ENCODE measurements at regions not wholly inside any gene's neighbourhood (a gene's known extent, or its start where the extent isn't known, plus 50 kb on each side); places are given as distances from the start of the nearest gene placed in this dataset.

- no peak for DNase-seq
These were observed 312.2 kb upstream of the ATP2B1 start for GRCh38 chr12:90020881-90021280.

GRCh38 chr12:90020436-90020835 lies 311.8 kb upstream of the ATP2B1 start:
- no peak for DNase-seq

GRCh38 chr12:90020014-90020413 lies 311.4 kb upstream of the ATP2B1 start:
- no peak for DNase-seq

DNA sequence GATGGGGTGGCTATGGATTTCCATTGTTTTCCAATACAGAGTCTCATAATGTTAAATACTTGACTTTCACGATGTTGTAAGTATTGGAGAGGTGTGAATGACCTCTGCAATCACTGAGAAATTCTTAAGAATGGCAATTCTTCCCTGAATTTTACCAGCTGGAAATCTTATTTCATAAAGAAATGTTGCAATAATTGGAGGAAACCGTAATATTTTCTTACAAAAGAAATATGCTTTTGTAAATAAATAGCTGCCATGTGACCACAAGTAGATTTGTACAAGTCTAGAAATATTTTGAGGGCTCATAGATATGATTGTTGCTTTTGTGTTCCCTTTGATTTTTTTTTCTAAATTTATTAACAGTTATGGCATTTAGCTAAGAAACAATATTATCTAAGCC lies 308.7 kb upstream of the ATP2B1 start:
- DNase-seq: no peak

GRCh38 chr12:90015228-90015627 lies 306.6 kb upstream of the ATP2B1 start:
- no peak for DNase-seq

DNA sequence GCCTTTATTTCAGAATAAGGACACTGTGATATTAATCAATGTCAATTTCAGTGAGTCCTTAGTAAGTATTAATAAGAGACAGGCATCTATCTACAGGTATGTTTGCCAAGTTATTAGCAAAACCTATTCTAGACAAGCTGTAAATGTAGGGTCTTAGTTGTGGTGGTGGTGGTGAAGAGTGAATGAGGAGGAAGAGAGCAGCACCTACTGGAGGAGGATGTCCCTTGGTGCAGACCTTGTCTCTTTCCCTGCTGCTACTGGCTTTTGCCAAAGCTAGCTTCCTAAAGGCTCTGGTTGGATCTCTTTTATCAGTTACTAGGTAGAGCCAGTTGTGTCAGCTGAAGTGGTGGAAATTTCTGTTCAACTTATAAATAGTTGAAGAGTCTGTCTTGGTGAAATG lies 304.8 kb upstream of the ATP2B1 start:
- no peak for DNase-seq

DNA sequence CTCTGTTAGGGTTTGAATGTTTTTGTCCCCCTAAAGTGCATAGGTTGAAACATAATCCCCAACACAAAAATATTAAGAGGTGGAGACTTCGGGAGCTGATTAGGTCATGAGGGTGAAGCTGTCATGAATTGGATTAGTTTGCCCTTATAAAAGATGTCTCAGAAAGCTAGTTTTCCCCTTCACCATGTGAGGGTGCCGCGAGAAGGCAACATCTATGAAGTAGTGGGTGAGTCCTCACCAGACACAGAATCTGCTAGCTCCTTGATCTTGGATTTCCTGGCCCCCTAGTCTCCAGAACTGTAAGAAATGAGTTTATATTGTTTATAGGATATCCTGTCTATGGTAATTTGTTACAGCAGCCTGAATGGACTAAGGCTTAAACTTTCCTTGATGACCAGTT lies 301.5 kb upstream of the ATP2B1 start:
- DNase-seq: no peak

DNA sequence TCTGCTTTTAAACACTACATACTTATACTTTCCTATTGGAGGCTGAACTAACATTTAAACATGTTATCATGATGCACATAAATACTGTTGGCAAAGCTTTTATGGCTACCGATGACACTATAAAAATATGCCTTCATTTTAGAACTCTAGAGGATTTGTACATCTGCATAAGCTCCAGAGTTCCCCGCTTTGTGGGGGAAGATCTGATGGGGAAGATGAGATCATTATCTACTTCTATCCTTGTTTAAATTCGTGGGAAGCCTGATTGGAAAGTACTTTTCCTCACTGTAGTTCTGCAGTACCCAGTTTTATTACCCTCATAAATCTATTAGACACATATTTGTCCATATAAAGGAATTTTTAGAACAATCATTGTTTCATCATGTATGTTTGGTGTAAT lies 299.6 kb upstream of the ATP2B1 start:
- no peak for DNase-seq

GRCh38 chr12:90004319-90005074 lies 295.9 kb upstream of the ATP2B1 start:
- no peak for DNase-seq

GRCh38 chr12:90003688-90004087 lies 295.1 kb upstream of the ATP2B1 start:
- no peak for DNase-seq

GRCh38 chr12:90000721-90001120 lies 292.1 kb upstream of the ATP2B1 start:
- DNase-seq: no peak

DNA sequence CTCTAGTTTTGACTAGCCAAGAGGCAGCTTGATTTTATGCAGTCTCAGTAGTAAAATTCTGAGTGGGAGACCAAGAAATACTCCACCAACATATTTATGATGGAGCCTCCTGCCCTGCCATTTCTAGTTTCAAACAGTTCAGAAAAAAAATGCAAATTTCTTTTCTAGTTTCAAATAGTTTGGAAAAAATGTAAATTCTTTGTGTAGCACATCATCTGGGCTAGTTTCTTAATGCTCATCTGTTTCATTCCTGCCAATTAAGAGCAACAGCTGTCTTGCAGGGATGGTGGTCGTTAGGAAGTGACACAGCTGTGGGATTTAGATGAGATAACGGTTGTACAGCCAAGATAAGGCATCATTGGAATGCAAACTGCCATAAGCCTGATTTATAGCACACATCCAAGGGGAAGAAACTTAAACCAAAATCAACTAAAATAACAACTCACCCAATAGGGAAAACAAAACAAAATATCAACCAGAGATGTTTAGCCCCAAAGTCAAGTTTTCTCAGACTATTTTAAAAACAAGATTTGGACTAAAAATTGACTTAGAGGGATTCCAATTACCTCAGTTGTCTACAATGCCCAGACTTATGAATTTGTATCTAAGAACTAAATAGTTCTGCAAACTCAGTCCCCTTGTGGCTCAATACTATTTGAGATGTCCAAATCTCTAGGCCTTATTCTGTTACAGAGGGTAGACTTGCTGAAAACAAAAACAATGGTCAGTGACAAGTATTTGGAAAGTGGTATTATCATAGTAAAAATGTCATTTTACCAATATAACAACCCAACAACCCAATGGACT lies 291.3 kb upstream of the ATP2B1 start:
- no peak for DNase-seq

DNA sequence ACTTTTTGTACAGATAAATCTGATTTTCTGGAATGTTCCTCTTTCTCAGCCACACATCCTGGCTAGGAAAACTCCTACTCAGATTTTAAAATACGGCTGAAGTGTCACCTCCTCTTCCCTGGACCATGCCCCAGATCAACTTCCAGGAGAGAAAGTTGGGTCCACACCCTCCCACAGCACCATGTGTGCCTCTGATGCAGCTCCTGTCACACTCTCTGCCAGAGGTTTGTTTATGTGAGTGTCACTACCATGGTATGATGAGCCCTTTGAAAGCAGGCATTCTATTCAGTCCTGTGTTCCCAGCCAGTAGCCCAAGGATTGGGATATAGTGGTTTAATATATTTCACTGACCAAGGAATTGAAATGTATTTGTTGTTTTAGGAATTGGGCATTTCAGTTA lies 287.2 kb upstream of the ATP2B1 start:
- DNase-seq: no peak

- no peak for DNase-seq
These were observed 286.3 kb upstream of the ATP2B1 start for GRCh38 chr12:89994911-89995310.

- DNase-seq: no peak
These were observed 285.0 kb upstream of the ATP2B1 start for GRCh38 chr12:89993632-89994031.

DNA sequence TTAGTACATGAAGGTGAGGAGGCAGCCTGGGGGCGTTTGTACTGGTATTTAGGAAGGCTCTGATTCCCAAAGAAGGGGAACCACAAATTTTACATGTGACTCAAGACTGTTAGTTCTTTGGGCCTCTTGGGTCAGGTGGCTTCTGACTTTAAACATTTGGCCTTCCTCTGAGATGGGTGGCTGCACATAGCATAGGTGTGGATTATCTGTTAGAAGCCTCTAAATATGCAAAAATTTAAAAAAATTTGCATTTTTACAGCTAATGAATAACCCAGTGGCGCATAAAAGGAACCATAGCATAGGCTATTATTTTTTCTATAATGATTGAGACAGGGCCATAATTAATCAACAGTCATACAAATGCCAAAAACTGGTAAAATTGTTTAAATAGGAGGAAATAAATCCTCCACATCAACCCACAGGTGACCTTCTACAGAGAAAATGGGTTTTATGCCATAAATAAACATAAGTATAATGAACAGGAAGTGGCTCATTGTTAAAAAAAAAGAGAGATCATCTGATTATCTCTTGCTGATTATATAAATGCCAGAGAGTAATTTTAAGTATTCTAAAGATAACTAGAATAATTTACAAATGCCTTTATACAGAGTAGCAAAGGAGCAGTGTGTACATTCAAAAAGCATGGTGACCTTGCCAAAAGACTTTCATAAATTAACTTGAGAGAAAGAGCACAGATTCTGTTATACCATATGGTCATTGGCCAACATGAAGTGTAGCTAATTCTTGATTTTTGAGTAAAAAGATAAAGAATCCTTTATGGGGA lies 284.2 kb upstream of the ATP2B1 start:
- DNase-seq: no peak

DNA sequence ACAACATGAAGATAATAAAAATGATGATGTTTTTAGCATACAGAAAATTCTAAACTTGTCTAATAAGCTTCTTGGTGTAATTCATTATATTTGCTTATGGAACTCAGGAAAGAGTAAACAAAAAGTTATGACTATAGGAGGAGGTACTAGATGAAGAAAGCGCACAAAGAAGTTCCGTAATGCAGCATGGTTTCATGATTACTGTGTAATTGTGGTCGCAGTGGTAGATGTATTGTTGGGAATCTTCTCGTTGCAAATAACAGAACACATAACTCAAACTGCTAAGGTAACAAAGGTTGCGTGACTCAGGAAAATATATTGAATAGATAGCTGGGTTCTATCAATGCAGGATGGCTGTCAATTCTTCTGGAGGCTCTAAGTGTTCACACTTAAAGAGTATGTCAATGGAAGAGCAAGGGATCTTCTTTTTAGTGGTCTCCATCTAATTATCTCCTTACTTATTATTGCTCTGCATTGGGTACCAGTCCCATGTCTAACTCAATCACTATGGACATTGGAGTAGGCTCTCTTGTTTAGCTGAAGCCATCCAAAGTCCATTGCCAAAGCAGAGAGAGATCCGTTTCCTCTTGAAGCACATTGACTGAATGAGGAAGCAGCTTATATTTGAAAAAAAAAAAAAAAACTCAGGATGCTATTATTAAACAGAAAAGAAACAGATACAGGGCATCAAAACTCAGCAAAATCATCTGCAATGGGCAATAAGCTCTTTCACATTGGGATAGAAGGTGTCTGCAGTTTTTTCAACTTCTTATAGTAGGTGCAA lies 283.4 kb upstream of the ATP2B1 start:
- DNase-seq: no peak

DNA sequence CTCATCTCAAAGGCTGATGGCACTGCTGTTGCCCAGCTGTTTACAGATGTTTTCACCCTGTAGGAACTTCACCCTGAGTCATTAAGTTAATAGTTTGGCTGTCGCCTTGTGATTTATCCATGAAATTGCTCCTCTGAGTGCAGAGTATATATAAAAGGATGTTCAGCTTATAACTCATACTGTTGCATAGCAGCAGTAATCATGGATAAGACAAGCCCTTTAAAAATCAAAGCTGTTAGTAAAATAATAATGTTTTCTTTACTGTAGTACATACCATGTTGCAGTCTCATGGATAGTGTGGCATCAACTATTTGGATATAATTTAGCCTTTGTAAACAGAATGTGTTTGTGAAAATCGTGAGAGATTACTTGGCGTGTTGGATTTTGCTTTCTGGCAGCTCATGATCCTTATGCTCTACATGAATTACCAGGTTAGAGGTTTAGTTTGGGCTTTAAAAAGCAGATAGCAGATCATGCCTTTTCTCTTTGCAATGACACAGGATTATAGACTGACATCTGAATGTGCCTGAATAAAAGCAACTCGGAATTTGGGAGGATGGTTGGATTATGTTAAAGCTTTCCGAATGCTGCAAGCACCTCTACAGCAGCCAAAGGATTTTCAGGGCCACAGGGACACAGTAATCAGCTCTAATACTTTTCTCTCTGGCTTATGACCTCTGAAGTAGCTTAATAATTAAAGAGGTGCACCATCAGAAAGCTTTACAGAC lies 279.7 kb upstream of the ATP2B1 start:
- DNase-seq: no peak

DNA sequence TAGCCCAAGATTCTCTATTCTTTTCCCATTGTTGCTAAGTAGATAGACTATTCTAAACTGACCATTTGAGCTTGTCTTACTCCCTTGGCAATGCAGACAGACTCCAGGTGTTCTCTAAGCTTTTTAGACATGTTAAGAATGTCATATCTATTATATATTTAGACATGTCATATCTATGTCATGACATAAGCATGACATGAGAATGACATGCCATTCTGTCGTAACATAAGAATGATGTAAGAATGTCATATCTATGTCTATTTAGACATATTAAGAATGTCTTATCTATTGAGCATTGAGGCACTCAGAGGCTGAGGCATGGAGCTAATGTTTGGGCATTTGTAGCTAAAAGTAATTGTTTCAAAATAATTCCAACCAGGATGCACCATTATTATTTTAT lies 277.3 kb upstream of the ATP2B1 start:
- DNase-seq: no peak

GRCh38 chr12:89984846-89985245 lies 276.2 kb upstream of the ATP2B1 start:
- no peak for DNase-seq

- DNase-seq: no peak
These were observed 275.0 kb upstream of the ATP2B1 start for GRCh38 chr12:89983622-89984021.

DNA sequence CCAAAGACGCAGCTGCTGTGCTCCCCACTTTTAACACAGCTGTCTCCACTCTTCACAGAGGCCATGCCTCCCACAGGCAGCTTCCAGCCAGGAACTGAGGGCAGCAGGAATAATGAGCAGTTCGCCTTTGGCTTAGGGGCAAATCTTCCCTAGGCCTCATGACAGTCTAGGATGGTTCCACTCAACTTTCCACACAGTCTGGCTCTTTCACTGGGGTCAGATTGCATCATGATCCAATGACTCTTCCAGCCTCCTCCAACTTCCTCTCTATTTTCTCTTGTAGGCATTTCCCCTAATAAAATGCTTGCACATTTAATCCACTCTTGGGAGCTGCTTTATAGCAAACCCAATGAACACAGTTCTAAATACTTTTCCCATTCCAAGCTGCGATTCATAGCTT lies 271.6 kb upstream of the ATP2B1 start:
- DNase-seq: no peak
